SK-N-SH treated with all-trans-retinoic acid at 6 μM for 48 hours (cell line): ENCODE measurements at regions not wholly inside any gene's neighbourhood (a gene's known extent, or its start where the extent isn't known, plus 50 kb on each side); places are given as distances from the start of the nearest gene placed in this dataset.

Source experiments
- ATAC-seq: fragments of 200-7000 bp; cut with Tn5 transposase; 3 replicates; pipeline ENCODE4 v1.9.1; 2020; ENCODE audit warnings: mild to moderate bottlenecking, moderate library complexity
- BACH2 ChIP-seq: fragments of 250-450 bp; sonication (Bioruptor Pico); IDR thresholded peaks from 2 replicates; pipeline ENCODE4 v1.9.0; 2021; ENCODE audit warnings: mild to moderate bottlenecking, borderline replicate concordance
- CSDC2 ChIP-seq: fragments of 250-450 bp; sonication (Bioruptor Pico); IDR thresholded peaks from 2 replicates; pipeline ENCODE4 v1.5.0; 2020; ENCODE audit warnings: mild to moderate bottlenecking, moderate library complexity
- ESRRG ChIP-seq: fragments of 250-450 bp; sonication (Bioruptor Pico); IDR thresholded peaks from 2 replicates; pipeline ENCODE4 v1.6.1; 2021; ENCODE audit warnings: mild to moderate bottlenecking
- GLIS3 ChIP-seq: fragments of 250-450 bp; sonication (Bioruptor Pico); IDR thresholded peaks from 2 replicates; pipeline ENCODE4 v1.5.0; 2020; ENCODE audit warnings: mild to moderate bottlenecking, moderate library complexity
- ISL1 ChIP-seq: fragments of 250-450 bp; sonication (Bioruptor Pico); IDR thresholded peaks from 2 replicates; pipeline ENCODE4 v2.1.2; 2022; ENCODE audit warnings: mild to moderate bottlenecking, moderate library complexity
- OSR1 ChIP-seq: fragments of 250-450 bp; sonication (Bioruptor Pico); IDR thresholded peaks from 2 replicates; pipeline ENCODE4 v1.8.0; 2022; ENCODE audit warnings: moderate library complexity, mild to moderate bottlenecking, inconsistent platforms
- PPARA ChIP-seq: fragments of 250-450 bp; sonication (Bioruptor Pico); IDR thresholded peaks from 2 replicates; pipeline ENCODE4 v1.5.0; 2020; ENCODE audit warnings: mild to moderate bottlenecking, borderline replicate concordance
- SNAI2 ChIP-seq: fragments of 250-450 bp; sonication (Bioruptor Pico); IDR thresholded peaks from 2 replicates; pipeline ENCODE4 v1.5.0; 2020; ENCODE audit warnings: mild to moderate bottlenecking, moderate library complexity
- TCF4 ChIP-seq: fragments of 250-450 bp; sonication (Bioruptor Pico); IDR thresholded peaks from 2 replicates; pipeline ENCODE4 v1.8.0; 2021; ENCODE audit warnings: mild to moderate bottlenecking, moderate library complexity, borderline replicate concordance
- TOX ChIP-seq: fragments of 250-450 bp; sonication (Bioruptor Pico); IDR thresholded peaks from 2 replicates; pipeline ENCODE4 v1.8.0; 2021; ENCODE audit warnings: mild to moderate bottlenecking, moderate library complexity, borderline replicate concordance
- ZC3H10 ChIP-seq: fragments of 250-450 bp; sonication (Bioruptor Pico); IDR thresholded peaks from 2 replicates; pipeline ENCODE4 v1.5.1; 2021; ENCODE audit warnings: mild to moderate bottlenecking, moderate library complexity
- ZFP3 ChIP-seq: fragments of 250-450 bp; sonication (Bioruptor Pico); IDR thresholded peaks from 2 replicates; pipeline ENCODE4 v1.5.0; 2020; ENCODE audit warnings: mild to moderate bottlenecking, moderate library complexity
- ZFP30 ChIP-seq: fragments of 450-650 bp; formaldehyde crosslinking; IDR thresholded peaks from 2 replicates; pipeline ENCODE4 v1.5.0; 2022; ENCODE audit warnings: mild to moderate bottlenecking, moderate library complexity
- ZNF565 ChIP-seq: fragments of 450-650 bp; formaldehyde crosslinking; conservative IDR thresholded peaks from 2 replicates; pipeline ENCODE4 v1.5.0; 2020; ENCODE audit warnings: low read depth, mild to moderate bottlenecking, moderate library complexity
- ZNF70 ChIP-seq: fragments of 450-650 bp; formaldehyde crosslinking; IDR thresholded peaks from 2 replicates; pipeline ENCODE4 v1.5.0; 2020; ENCODE audit warnings: mild to moderate bottlenecking, moderate library complexity
- ZNF8 ChIP-seq: fragments of 450-650 bp; formaldehyde crosslinking; IDR thresholded peaks from 2 replicates; pipeline ENCODE4 v1.5.0; 2020; ENCODE audit warnings: mild to moderate bottlenecking, moderate library complexity
- TF ChIP-seq, protein P1 (sequence below): fragments of 250-450 bp; sonication (Bioruptor Pico); IDR thresholded peaks from 2 replicates; pipeline ENCODE4 v1.5.1; 2021; ENCODE audit warnings: mild to moderate bottlenecking, moderate library complexity
- TF ChIP-seq, protein P2 (sequence below): fragments of 250-450 bp; sonication (Bioruptor Pico); IDR thresholded peaks from 2 replicates; pipeline ENCODE4 v1.5.1; 2020; ENCODE audit warnings: low read depth, mild to moderate bottlenecking, moderate library complexity
- TF ChIP-seq, protein P3 (sequence below): fragments of 250-450 bp; sonication (Bioruptor Pico); IDR thresholded peaks from 2 replicates; pipeline ENCODE4 v1.8.0; 2020; ENCODE audit warnings: mild to moderate bottlenecking, moderate library complexity, borderline replicate concordance
- TF ChIP-seq, protein P4 (sequence below): fragments of 250-450 bp; sonication (Bioruptor Pico); IDR thresholded peaks from 2 replicates; pipeline ENCODE4 v1.5.0; 2020; ENCODE audit warnings: mild to moderate bottlenecking, moderate library complexity
- TF ChIP-seq, protein P5 (sequence below): fragments of 250-450 bp; sonication (Bioruptor Pico); IDR thresholded peaks from 2 replicates; pipeline ENCODE4 v1.8.0; 2021; ENCODE audit warnings: low read depth, mild to moderate bottlenecking, moderate library complexity, borderline replicate concordance

DNA sequence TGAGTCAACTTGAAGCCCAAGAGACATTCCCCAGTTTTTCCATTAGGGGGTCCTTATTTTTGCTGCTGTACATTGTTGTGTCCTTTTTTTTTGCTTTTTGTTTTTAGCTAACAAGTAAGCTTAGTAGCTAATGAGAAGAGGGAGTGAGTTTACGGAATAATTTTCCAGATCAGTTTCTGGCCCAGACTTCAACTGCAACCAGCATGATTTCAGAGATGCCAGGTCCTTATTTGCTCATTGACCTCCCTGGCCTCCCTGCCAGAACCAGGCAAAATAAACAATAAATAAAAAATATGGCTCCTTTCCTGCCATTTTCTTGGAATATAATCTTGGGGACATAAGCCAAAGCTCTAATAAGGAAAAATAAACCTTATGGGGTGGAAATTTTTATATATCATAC, 185.9 kb downstream of the FAT3 start:
- ATAC-seq = no peak
- TF ChIP-seq GLIS3 (CRISPR knock-in tag) (no peak), ESRRG (CRISPR knock-in tag) (no peak), PPARA (CRISPR knock-in tag) (no peak), BACH2 (no peak), ZNF70 (no peak), OSR1 (no peak), ZFP3 (no peak), TOX (CRISPR knock-in tag) (no peak), ZC3H10 (CRISPR knock-in tag) (no peak), TCF4 (CRISPR knock-in tag) (no peak), ZFP30 (CRISPR knock-in tag) (no peak), ZNF8 (no peak), CSDC2 (CRISPR knock-in tag) (no peak), ZNF565 (CRISPR knock-in tag) (no peak), ISL1 (CRISPR knock-in tag) (no peak)
- TF ChIP-seq, protein P1, sequence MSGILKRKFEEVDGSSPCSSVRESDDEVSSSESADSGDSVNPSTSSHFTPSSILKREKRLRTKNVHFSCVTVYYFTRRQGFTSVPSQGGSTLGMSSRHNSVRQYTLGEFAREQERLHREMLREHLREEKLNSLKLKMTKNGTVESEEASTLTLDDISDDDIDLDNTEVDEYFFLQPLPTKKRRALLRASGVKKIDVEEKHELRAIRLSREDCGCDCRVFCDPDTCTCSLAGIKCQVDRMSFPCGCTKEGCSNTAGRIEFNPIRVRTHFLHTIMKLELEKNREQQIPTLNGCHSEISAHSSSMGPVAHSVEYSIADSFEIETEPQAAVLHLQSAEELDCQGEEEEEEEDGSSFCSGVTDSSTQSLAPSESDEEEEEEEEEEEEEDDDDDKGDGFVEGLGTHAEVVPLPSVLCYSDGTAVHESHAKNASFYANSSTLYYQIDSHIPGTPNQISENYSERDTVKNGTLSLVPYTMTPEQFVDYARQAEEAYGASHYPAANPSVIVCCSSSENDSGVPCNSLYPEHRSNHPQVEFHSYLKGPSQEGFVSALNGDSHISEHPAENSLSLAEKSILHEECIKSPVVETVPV (CRISPR knock-in tag) = no peak
- TF ChIP-seq, protein P2, sequence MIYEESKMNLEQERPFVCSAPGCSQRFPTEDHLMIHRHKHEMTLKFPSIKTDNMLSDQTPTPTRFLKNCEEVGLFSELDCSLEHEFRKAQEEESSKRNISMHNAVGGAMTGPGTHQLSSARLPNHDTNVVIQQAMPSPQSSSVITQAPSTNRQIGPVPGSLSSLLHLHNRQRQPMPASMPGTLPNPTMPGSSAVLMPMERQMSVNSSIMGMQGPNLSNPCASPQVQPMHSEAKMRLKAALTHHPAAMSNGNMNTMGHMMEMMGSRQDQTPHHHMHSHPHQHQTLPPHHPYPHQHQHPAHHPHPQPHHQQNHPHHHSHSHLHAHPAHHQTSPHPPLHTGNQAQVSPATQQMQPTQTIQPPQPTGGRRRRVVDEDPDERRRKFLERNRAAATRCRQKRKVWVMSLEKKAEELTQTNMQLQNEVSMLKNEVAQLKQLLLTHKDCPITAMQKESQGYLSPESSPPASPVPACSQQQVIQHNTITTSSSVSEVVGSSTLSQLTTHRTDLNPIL (CRISPR knock-in tag) = no peak
- TF ChIP-seq, protein P3, sequence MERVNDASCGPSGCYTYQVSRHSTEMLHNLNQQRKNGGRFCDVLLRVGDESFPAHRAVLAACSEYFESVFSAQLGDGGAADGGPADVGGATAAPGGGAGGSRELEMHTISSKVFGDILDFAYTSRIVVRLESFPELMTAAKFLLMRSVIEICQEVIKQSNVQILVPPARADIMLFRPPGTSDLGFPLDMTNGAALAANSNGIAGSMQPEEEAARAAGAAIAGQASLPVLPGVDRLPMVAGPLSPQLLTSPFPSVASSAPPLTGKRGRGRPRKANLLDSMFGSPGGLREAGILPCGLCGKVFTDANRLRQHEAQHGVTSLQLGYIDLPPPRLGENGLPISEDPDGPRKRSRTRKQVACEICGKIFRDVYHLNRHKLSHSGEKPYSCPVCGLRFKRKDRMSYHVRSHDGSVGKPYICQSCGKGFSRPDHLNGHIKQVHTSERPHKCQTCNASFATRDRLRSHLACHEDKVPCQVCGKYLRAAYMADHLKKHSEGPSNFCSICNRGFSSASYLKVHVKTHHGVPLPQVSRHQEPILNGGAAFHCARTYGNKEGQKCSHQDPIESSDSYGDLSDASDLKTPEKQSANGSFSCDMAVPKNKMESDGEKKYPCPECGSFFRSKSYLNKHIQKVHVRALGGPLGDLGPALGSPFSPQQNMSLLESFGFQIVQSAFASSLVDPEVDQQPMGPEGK (CRISPR knock-in tag) = no peak
- TF ChIP-seq, protein P4, sequence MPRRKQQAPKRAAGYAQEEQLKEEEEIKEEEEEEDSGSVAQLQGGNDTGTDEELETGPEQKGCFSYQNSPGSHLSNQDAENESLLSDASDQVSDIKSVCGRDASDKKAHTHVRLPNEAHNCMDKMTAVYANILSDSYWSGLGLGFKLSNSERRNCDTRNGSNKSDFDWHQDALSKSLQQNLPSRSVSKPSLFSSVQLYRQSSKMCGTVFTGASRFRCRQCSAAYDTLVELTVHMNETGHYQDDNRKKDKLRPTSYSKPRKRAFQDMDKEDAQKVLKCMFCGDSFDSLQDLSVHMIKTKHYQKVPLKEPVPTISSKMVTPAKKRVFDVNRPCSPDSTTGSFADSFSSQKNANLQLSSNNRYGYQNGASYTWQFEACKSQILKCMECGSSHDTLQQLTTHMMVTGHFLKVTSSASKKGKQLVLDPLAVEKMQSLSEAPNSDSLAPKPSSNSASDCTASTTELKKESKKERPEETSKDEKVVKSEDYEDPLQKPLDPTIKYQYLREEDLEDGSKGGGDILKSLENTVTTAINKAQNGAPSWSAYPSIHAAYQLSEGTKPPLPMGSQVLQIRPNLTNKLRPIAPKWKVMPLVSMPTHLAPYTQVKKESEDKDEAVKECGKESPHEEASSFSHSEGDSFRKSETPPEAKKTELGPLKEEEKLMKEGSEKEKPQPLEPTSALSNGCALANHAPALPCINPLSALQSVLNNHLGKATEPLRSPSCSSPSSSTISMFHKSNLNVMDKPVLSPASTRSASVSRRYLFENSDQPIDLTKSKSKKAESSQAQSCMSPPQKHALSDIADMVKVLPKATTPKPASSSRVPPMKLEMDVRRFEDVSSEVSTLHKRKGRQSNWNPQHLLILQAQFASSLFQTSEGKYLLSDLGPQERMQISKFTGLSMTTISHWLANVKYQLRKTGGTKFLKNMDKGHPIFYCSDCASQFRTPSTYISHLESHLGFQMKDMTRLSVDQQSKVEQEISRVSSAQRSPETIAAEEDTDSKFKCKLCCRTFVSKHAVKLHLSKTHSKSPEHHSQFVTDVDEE (CRISPR knock-in tag) = no peak
- TF ChIP-seq, protein P5, sequence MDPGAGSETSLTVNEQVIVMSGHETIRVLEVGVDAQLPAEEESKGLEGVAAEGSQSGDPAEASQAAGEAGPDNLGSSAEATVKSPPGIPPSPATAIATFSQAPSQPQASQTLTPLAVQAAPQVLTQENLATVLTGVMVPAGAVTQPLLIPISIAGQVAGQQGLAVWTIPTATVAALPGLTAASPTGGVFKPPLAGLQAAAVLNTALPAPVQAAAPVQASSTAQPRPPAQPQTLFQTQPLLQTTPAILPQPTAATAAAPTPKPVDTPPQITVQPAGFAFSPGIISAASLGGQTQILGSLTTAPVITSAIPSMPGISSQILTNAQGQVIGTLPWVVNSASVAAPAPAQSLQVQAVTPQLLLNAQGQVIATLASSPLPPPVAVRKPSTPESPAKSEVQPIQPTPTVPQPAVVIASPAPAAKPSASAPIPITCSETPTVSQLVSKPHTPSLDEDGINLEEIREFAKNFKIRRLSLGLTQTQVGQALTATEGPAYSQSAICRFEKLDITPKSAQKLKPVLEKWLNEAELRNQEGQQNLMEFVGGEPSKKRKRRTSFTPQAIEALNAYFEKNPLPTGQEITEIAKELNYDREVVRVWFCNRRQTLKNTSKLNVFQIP = no peak

DNA sequence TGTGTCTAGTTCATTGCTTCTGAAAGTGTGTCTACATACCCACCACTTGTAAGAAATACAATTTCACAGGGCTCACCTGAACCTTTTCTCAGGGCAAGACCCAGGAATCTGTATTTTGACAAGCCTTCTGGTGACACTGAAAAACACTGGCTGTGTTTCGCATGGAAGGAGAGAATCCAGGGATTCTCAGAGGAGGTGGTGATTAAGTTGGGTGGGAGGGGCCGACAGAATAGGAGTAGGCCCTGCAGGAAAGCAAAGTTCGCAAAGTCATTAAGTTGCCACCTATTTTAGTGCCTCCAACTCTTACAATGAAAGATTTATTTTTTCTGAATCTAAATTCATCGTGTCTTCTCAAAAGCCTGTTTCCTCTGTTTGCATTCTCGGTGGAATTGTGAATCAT, 186.8 kb downstream of the FAT3 start:
- no peak for TF ChIP-seq ZNF8
- TF ChIP-seq GLIS3 (CRISPR knock-in tag) = no peak
- TF ChIP-seq TCF4 (CRISPR knock-in tag) = no peak
- TF ChIP-seq ZNF565 (CRISPR knock-in tag) = no peak
- no peak for TF ChIP-seq ZC3H10 (CRISPR knock-in tag)
- no peak for ATAC-seq

DNA sequence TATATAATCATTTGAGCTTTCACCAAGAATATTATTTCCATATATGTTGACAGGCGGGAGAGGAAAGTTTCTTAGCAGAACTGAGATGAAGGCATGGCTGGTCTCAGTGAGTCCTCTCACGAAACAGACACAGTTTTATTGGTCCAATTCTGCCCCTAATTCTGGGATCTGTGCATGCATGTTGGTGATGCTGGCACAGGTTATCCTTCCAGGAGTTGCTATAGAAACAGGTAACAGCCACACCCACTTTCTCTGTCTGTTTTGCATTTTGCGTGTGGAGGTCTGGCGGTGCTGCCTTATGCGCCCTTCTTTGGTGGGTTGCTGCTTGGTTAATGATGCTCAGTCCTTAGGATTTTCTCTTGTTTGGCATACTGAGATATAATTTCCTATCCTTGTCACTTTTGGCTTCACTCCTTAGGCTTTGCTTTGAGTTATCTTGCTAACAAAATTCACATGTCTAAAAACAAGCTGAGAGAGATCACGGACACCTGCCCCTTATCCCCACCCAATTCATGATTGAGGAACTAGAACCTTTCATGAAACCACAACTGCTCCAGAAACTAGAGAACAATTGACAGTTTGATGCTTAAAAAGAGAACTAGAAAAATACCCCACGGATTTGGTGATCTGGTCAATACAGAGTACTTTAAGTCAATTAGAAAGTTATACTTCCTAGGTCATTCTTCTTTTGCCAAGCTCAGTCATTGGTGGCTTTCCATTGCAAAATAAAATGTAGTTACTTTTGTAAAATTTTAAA, 189.3 kb downstream of the FAT3 start:
- ATAC-seq = no peak
- TF ChIP-seq PPARA (CRISPR knock-in tag) (no peak), SNAI2 (CRISPR knock-in tag) (no peak), ZNF565 (CRISPR knock-in tag) (no peak), CSDC2 (CRISPR knock-in tag) (no peak)
- TF ChIP-seq, protein P1 (CRISPR knock-in tag) = no peak
- TF ChIP-seq, protein P4 (CRISPR knock-in tag) = no peak
